ENCODE measurements at regions not wholly inside any gene's neighbourhood (a gene's known extent, or its start where the extent isn't known, plus 50 kb on each side); places are given as distances from the start of the nearest gene placed in this dataset.
"Not testable (repeated sequence)": the region's sequence is repeated elsewhere in the genome, so short reads cannot be mapped to it uniquely, and the experiment has no call there.

DNA sequence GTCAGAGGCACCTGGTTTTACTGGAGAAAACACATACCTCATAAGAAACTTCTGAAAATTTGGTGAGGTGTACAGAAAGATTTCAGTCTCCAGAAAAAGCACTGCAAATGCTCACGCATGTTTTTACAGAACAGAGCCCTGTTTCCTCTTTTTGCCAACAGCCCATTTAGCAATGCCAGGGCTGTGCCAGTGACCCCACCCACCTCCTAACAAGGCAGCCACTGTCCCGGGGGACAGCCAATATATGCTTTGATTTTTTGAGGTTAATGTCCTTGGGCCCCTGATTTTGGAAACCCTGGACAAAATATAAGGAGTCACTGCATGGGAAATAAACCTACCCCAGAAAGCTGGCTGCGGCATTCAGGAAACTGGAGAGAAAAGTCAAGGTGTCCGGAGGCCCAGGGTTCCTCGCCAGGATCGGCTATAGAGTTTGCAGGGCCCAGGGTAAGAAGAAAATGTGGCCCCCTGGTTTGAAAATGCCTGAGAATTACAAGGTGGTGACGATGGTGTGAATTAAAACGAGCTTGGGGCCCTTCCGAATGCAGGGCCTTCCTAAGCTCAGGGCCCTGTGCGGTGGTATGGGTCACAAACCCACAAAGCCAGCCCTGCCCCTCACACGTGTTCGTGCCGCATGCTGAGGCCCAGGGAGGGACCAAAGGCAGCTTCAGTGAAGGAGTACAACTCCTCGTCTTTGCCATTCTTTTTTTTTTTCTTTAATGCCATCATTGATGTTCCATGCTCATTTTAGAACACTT is 71.1 kb upstream of the WNT7B start:
- peaks cover 0 to 82% (median 80%) of the 10 kb centered on the region in 4 donors for H3K4me1 ChIP-seq
- H3K9me3 ChIP-seq: no peaks in the 10 kb centered on the region
- 67 to 73% methylated on average over 14 of the region's 14 CpGs for WGBS, 2 donors
- H3K36me3 ChIP-seq: no peaks in the 10 kb centered on the region
- peak; percentile 72 for DNase-seq
- no peak overlapping the region for H3K4me3 ChIP-seq
- no peak for TF ChIP-seq POLR2A (IDR thresholded peaks at IDR 0.05)
- peak in 2 of 4 donors; percentile 8 to 11 for TF ChIP-seq POLR2AphosphoS5 (IDR thresholded peaks at IDR 0.05)
- H3K27ac ChIP-seq: peak overlapping the region; percentile 94 to 100 (median 97)
- no peaks in the 10 kb centered on the region for H3K27me3 ChIP-seq
- intact Hi-C loops (cut with DNase I): no loop called here

- H3K27me3 ChIP-seq; H3K4me3 ChIP-seq; H3K9me3 ChIP-seq; H3K36me3 ChIP-seq; intact Hi-C loops (cut with DNase I): not testable (repeated sequence)
- Histone ChIP-seq H3K27ac (peak overlapping the region; percentile 94 to 100 (median 97)), H3K4me1 (peaks cover 0 to 78% (median 77%) of the 10 kb centered on the region in 4 donors)
- peak; percentile 50 for DNase-seq
- WGBS, 2 donors: 86 to 91% methylated on average over 7 of the region's 7 CpGs
These were observed 71.7 kb upstream of the WNT7B start for GRCh38 chr22:46048661-46049060.

DNA sequence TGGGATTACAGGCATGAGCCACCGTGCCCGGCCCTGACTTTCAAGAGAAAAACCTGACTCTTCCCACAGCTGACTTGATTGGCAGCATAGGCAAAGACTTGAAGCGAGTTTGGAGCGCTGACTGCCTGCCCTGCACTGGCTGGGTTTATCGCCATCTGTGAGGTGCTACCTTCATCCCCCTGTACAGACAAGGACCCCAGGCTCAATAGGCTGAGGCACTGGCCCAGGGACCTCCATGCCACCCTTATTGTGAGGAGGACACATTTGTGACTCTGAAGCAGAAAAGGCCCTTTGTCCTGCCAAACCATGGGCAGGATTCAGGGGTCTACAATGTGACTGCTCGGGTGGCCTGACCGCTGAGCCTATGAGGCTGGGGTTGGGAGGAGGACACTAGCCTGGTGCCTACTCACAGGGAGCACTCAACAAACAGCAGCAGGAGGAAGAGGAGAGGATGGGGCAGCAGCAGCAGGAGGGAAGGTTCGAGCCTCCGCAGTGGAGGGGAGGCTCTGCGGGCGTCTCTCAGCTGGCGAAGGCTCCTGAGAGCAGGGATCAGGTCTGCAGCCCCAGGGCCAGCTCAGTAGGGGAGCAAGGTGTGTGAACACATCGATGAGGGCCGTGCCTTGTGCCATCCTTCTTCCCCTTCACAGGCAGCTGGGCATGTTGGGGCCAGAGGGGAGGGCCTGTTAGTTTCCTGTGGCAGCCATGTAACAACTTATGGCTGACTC is 72.9 kb upstream of the WNT7B start:
- Histone ChIP-seq H3K4me1 (peaks cover 0 to 82% (median 78%) of the 10 kb centered on the region in 4 donors), H3K4me3 (no peak overlapping the region), H3K36me3 (no peaks in the 10 kb centered on the region), H3K9me3 (no peaks in the 10 kb centered on the region), H3K27ac (peak overlapping the region; percentile 94 to 100 (median 100)), H3K27me3 (no peaks in the 10 kb centered on the region)
- DNase-seq: peak; percentile 64
- 90 to 93% methylated on average over 14 of the region's 14 CpGs for WGBS, 2 donors
- intact Hi-C loops (cut with DNase I): no loop called here
- TF ChIP-seq CTCF (IDR thresholded peaks at IDR 0.05) (no peak), EP300 (IDR thresholded peaks at IDR 0.05) (no peak), POLR2AphosphoS5 (IDR thresholded peaks at IDR 0.05) (no peak), POLR2A (IDR thresholded peaks at IDR 0.05) (no peak)

- Histone ChIP-seq H3K27ac (peak overlapping the region; percentile 94 to 100 (median 100)), H3K4me1 (peaks cover 0 to 88% (median 82%) of the 10 kb centered on the region in 4 donors), H3K4me3 (no peak overlapping the region), H3K9me3 (no peaks in the 10 kb centered on the region), H3K36me3 (no peaks in the 10 kb centered on the region), H3K27me3 (no peaks in the 10 kb centered on the region)
- WGBS, 2 donors: 78 to 82% methylated on average over 7 of the region's 7 CpGs
- no peak for TF ChIP-seq CTCF (IDR thresholded peaks at IDR 0.05)
- no peak for TF ChIP-seq EP300 (IDR thresholded peaks at IDR 0.05)
- intact Hi-C loops (cut with DNase I): no loop called here
- peak; percentile 45 for DNase-seq
These were observed 73.5 kb upstream of the WNT7B start for GRCh38 chr22:46050451-46050845.

- 82 to 88% methylated on average over 11 of the region's 11 CpGs for WGBS, 2 donors
- Histone ChIP-seq H3K27ac (peak overlapping the region; percentile 94 to 100 (median 100)), H3K9me3 (no peaks in the 10 kb centered on the region), H3K27me3 (no peaks in the 10 kb centered on the region), H3K4me1 (peaks cover 0 to 88% (median 83%) of the 10 kb centered on the region in 4 donors), H3K36me3 (no peaks in the 10 kb centered on the region), H3K4me3 (no peak overlapping the region)
- no peak for TF ChIP-seq EP300 (IDR thresholded peaks at IDR 0.05)
- no peak for TF ChIP-seq CTCF (IDR thresholded peaks at IDR 0.05)
- no peak for TF ChIP-seq POLR2AphosphoS5 (IDR thresholded peaks at IDR 0.05)
- peak; percentile 60 for DNase-seq
- intact Hi-C loops (cut with DNase I): no loop called here
These were observed 74.1 kb upstream of the WNT7B start for GRCh38 chr22:46050916-46051614.
